ENCODE measurements at regions not wholly inside any gene's neighbourhood (a gene's known extent, or its start where the extent isn't known, plus 50 kb on each side); places are given as distances from the start of the nearest gene placed in this dataset.

GRCh38 chr15:95709959-95710695 is 620.4 kb upstream of the NR2F2 start:
- TF ChIP-seq KLF12 (CRISPR knock-in tag; IDR thresholded peaks at IDR 0.05; ENCODE audit: borderline replicate concordance) (no peak), POLR2A (IDR thresholded peaks at IDR 0.05; ENCODE audit: insufficient read depth in 1 of 2, low read depth in 2 of 2, low read length in 2 of 2) (no peak), ZNF280B (CRISPR knock-in tag; IDR thresholded peaks at IDR 0.05; ENCODE audit: borderline replicate concordance) (no peak), SMAD3 (CRISPR knock-in tag; IDR thresholded peaks at IDR 0.05) (no peak), RBM22 (optimal IDR thresholded peaks at IDR 0.05; ENCODE audit: low read length) (no peak), POLR2AphosphoS2 (IDR thresholded peaks at IDR 0.05; ENCODE audit: low read depth, low read length) (no peak), ATM (IDR thresholded peaks at IDR 0.05; ENCODE audit: borderline replicate concordance) (no peak), MLX (CRISPR knock-in tag; IDR thresholded peaks at IDR 0.05) (no peak), CTCF (CRISPR knock-in tag; IDR thresholded peaks at IDR 0.05) (no peak), AGO2 (optimal IDR thresholded peaks at IDR 0.05; ENCODE audit: low read depth, low read length) (no peak), ZNF367 (CRISPR knock-in tag; IDR thresholded peaks at IDR 0.05; ENCODE audit: borderline replicate concordance) (no peak), BHLHE40 (IDR thresholded peaks at IDR 0.05; ENCODE audit: low read length) (no peak)
